Mucosa of rectum (tissue), 2 donors: ENCODE measurements at regions not wholly inside any gene's neighbourhood (a gene's known extent, or its start where the extent isn't known, plus 50 kb on each side); places are given as distances from the start of the nearest gene placed in this dataset.

ENCODE experiments used
- H3K27ac ChIP-seq, 2 donors: one replicate each; pipeline ENCODE4 v1.7.0; 2013; ENCODE audit warnings: inconsistent platforms in 2 of 2, low read depth in 2 of 2, low read length in 2 of 2
- H3K27me3 ChIP-seq, 2 donors: one replicate each; pipeline ENCODE4 v1.7.0; 2013; ENCODE audit warnings: low read length in 2 of 2; ENCODE audit not compliant: control insufficient read depth in 2 of 2, insufficient read depth in 2 of 2
- H3K36me3 ChIP-seq, 2 donors: one replicate each; pipeline ENCODE4 v1.7.0; 2013; ENCODE audit warnings: low read length in 2 of 2; ENCODE audit not compliant: control insufficient read depth in 2 of 2, insufficient read depth in 2 of 2
- H3K4me1 ChIP-seq, 2 donors: one replicate each; pipeline ENCODE4 v1.7.0; 2013; ENCODE audit warnings: low read length in 2 of 2, mild to moderate bottlenecking in 1 of 2; ENCODE audit not compliant: control insufficient read depth in 2 of 2, insufficient read depth in 2 of 2
- H3K4me3 ChIP-seq, 2 donors: one replicate each; pipeline ENCODE4 v1.7.0; 2013; ENCODE audit warnings: low read length in 2 of 2
- H3K9ac ChIP-seq, 2 donors: one replicate each; pipeline ENCODE4 v1.7.0; 2013; ENCODE audit warnings: low read length in 2 of 2, low read depth in 1 of 2, mild to moderate bottlenecking in 1 of 2
- H3K9me3 ChIP-seq, 2 donors: one replicate each; pipeline ENCODE4 v1.7.0; 2013; ENCODE audit warnings: low read length in 2 of 2; ENCODE audit not compliant: control insufficient read depth in 2 of 2
- donor health status: healthy.
- donor health status: Normal muscosa, but diverticular disease.

DNA sequence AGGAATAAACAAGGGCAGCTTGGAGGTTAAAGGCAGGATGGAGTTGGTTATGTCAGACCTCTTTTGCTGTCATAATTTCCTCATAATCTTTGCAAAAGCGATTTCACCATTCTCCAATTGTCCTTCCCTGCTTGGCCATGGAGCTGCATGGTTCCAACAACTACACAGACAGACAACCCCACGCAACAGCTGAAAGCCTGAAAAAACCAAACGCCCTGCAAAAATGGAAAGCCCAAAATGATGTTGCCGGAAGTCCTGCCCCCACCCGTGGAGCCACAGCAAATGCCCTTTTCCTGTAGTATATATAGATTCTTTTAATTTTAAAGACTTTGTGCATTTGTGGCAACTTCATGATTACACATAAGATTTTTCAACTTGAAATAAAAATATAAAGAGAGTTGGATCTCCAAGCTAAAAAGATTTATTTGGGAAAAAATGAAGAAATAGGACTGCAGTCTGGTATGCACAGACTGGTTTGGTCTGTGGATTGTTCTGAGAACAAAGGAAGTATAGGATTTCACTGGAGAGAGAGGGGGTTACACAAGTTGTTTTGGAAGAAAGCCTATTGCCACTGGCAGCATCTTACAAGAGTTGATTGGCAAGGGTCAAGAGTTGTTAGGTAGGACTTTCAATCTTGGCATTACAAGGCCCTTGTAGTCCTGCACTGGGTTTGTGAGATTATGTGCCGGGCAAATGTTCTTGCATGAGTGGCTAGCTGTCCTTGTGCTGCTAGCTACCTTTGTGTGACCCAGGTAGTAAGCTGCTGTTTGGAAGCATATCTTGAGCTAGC, 190.0 kb downstream of the C6orf118 start:
- no peaks in the 10 kb centered on the region for H3K27me3 ChIP-seq
- no peak overlapping the region for H3K27ac ChIP-seq
- H3K4me3 ChIP-seq = no peak overlapping the region
- H3K9me3 ChIP-seq = peaks cover 0 to 2% of the 10 kb centered on the region in 2 donors
- no peaks in the 10 kb centered on the region for H3K36me3 ChIP-seq
- no peaks in the 10 kb centered on the region for H3K4me1 ChIP-seq
- H3K9ac ChIP-seq = no peak overlapping the region

DNA sequence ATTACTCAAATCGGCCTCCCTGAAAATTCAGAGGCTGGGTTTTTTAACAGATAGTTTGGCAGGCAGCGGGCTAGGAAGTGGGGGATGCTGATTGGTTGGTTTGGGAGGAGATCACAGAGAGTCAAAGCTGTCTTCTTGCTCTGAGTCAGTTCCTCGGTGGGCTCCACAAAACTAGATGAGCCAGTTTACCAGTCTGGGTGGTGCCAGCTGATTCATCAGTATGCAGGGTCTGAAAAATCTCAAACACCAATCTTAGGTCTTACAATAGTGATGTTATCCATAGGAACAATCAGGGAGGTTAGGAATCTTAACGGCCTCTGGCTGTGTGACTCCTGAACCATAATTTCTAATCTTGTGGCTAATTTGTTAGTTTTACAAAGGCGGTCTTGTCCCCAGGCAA, 190.7 kb downstream of the C6orf118 start:
- Histone ChIP-seq H3K9me3 (peaks cover 0 to 2% of the 10 kb centered on the region in 2 donors), H3K27ac (no peak overlapping the region), H3K4me3 (no peak overlapping the region), H3K36me3 (no peaks in the 10 kb centered on the region), H3K27me3 (no peaks in the 10 kb centered on the region), H3K9ac (no peak overlapping the region), H3K4me1 (no peaks in the 10 kb centered on the region)

DNA sequence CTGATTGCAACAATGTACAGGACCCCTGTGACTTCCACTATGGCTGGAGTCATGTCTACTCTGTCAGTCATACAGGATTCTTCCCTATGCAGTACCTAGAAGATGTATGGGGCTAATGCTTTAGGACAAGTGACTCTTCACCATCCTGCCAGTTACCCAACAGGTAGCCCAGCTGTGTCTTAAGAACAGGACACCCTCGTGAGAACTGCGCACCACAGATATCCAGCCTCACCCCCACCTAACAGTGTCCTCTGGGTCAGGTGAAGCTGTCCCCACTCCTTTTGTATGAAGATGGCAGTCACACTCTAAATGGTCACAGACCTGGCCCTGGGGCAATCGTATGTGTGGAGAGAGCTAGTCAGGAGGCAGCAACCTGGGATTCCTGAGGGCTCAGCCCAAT, 191.6 kb downstream of the C6orf118 start:
- Histone ChIP-seq H3K27me3 (no peaks in the 10 kb centered on the region), H3K36me3 (no peaks in the 10 kb centered on the region), H3K4me1 (no peaks in the 10 kb centered on the region), H3K9me3 (peaks cover 0 to 2% of the 10 kb centered on the region in 2 donors), H3K9ac (no peak overlapping the region), H3K27ac (no peak overlapping the region), H3K4me3 (no peak overlapping the region)

DNA sequence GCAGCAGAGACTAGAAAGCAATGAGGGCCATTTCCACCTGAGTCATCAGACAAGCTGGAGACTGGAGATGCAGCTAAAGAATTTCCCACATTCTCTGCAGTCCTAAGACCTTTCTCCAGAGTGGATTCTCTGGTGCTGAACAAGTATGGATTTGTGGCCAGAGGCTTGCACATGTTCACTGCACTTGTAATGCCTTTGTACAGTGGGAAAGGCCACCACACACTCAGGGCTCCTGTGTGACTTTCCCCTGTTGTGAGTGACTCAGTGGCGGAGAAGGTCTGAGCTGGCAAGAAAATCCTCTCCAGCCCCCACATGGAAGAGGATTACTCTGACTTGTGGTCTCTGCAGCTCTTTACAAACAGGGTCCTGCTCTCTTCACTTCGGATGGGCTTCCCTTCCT, 192.3 kb downstream of the C6orf118 start:
- peaks cover 0 to 2% of the 10 kb centered on the region in 2 donors for H3K9me3 ChIP-seq
- no peak overlapping the region for H3K9ac ChIP-seq
- H3K27me3 ChIP-seq = no peaks in the 10 kb centered on the region
- H3K4me1 ChIP-seq = no peaks in the 10 kb centered on the region
- H3K27ac ChIP-seq = no peak overlapping the region
- H3K4me3 ChIP-seq = no peak overlapping the region
- no peaks in the 10 kb centered on the region for H3K36me3 ChIP-seq

DNA sequence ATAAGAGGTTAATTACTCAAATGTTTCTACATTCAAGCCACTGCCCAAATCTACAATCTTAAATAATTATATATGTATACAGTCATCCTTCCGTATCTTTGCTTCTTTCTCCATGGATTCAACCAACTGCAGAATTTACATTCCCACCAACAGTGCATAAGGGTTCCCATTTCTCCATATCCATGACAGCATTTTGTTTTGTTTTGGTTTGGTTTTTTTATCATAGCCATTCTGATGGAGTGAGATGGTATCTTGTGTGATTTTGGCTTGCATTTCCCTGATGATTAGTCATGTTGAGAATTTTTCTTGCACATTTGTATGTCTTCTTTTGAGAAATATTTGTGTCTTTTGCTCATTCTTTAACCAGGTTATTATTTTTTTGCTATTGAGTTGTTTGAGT, 198.5 kb downstream of the C6orf118 start:
- no peaks in the 10 kb centered on the region for H3K27me3 ChIP-seq
- H3K9me3 ChIP-seq = no peaks in the 10 kb centered on the region
- no peak overlapping the region for H3K27ac ChIP-seq

DNA sequence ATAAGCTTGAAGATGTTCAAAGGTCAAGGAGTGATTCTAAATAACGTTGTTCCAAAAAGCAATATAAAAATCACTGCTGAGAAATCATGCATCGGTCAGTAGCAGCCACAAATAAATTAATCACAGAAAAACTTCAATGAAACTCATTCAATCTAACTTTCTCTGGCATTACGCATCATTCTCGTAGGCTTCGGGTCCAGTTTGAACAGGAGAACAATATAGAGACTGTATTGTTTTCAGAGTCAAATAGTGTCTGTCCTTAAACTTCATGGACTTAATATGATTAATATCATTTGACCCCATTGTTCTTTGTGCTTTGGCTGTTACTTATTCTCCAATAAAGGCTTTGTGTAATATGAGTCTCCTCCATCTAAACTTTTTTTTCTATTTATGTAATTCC, 200.4 kb downstream of the C6orf118 start:
- Histone ChIP-seq H3K4me1 (no peaks in the 10 kb centered on the region), H3K36me3 (no peaks in the 10 kb centered on the region), H3K4me3 (no peak overlapping the region), H3K9me3 (no peaks in the 10 kb centered on the region), H3K27ac (no peak overlapping the region), H3K27me3 (no peaks in the 10 kb centered on the region), H3K9ac (no peak overlapping the region)

More for the DNA sequence above, 198.5 kb downstream of the C6orf118 start:
- Histone ChIP-seq H3K4me3 (no peak overlapping the region), H3K36me3 (no peaks in the 10 kb centered on the region), H3K4me1 (no peaks in the 10 kb centered on the region), H3K9ac (no peak overlapping the region)

DNA sequence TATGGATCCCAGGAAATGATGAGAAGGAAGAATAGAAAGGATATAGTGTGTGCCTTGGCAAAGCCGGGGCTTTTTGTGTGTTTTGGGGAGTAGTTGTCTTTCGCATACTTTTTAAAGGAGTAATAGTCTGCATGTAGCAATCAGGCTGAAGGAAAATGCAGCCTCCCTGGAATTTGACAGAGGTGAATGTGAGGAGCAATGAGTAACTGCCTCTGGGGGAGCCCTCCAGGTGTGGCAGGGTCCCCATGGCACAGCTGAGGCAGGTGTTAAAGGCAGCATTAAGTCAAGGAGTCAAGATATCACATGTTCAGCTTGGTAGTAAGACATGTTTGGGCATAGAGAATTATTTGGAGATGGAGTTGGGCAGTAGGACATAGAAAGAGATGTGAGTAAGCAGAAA, 203.1 kb downstream of the C6orf118 start:
- Histone ChIP-seq H3K9ac (no peak overlapping the region), H3K36me3 (no peaks in the 10 kb centered on the region), H3K27ac (no peak overlapping the region), H3K4me1 (no peaks in the 10 kb centered on the region), H3K9me3 (no peaks in the 10 kb centered on the region), H3K27me3 (no peaks in the 10 kb centered on the region), H3K4me3 (no peak overlapping the region)

DNA sequence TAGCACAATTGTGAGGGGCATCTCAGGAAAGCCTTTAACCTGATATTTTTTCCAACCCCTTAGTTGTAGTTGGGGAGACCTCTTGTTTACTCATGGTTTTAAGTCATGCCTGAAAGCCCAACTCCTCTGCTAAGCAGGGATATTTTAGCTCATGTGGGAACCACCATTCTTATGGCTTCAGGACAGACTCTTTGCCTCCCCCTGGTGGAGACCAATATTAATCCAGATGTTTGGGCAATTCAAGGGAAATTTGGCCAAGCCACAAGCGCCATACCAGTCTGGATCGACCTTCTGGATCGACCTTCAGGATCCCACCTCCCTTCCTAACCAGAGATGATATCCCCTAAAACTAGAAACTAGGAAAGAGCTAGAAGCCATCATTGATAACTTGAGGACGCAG, 211.2 kb downstream of the C6orf118 start:
- Histone ChIP-seq H3K9ac (no peak overlapping the region), H3K27me3 (no peaks in the 10 kb centered on the region), H3K36me3 (no peaks in the 10 kb centered on the region), H3K4me1 (no peaks in the 10 kb centered on the region), H3K4me3 (no peak overlapping the region), H3K27ac (no peak overlapping the region), H3K9me3 (peaks cover 0 to 4% of the 10 kb centered on the region in 2 donors)

DNA sequence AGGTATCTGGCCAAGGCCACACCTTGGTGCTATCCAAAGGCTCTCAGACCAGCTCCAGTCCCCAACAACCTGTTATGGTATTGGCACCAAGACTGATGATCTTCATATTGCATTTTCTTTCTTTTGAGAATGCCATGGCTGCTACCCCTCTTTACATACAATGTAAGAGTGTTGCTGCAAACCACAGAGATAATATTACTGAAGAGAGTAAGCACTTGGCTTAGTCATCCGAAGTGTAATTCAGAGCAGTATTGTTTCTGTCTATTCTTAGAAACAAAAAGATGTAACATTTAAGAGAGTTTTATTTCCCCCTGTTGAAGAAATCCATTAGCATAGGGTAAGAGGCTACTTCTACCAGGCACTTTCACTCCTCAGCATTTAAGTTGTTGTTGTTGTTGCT, 212.5 kb downstream of the C6orf118 start:
- Histone ChIP-seq H3K27ac (no peak overlapping the region), H3K9me3 (peaks cover 0 to 4% of the 10 kb centered on the region in 2 donors), H3K4me1 (no peaks in the 10 kb centered on the region), H3K27me3 (no peaks in the 10 kb centered on the region), H3K4me3 (no peak overlapping the region), H3K9ac (no peak overlapping the region), H3K36me3 (no peaks in the 10 kb centered on the region)

DNA sequence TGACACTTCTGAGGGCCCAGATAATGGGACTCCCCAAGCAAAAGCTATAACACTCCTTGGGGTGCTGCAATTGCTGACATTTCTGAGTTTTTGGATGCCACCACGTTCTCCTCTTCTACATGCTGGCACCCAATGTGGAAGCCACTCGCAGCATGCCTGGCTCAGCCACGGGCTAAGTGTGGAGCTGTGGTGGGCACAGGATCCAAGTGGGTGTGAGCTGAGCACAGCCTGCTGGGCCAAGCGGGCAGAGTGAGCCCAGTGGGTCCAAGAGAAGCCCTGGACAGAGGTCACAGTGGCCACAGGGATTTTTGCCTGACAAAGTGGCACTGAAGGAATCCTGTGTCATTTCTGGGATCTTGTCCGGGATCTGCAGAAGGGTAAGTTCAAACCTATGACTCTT, 213.2 kb downstream of the C6orf118 start:
- H3K36me3 ChIP-seq = no peaks in the 10 kb centered on the region
- H3K27me3 ChIP-seq = no peaks in the 10 kb centered on the region
- H3K4me3 ChIP-seq = no peak overlapping the region
- H3K9ac ChIP-seq = no peak overlapping the region
- no peaks in the 10 kb centered on the region for H3K4me1 ChIP-seq
- H3K27ac ChIP-seq = no peak overlapping the region
- peaks cover 0 to 4% of the 10 kb centered on the region in 2 donors for H3K9me3 ChIP-seq
